Mucosa of descending colon (tissue), 3 donors: ENCODE measurements at regions not wholly inside any gene's neighbourhood (a gene's known extent, or its start where the extent isn't known, plus 50 kb on each side); places are given as distances from the start of the nearest gene placed in this dataset.

Source experiments
- ATAC-seq: fragments of 200-7000 bp; cut with Tn5 transposase; one replicate; pipeline ENCODE4 v1.9.1; 2020; ENCODE audit warnings: mild to moderate bottlenecking, moderate library complexity
- DNase-seq, 3 donors: peaks; one replicate each; pipeline ENCODE4 v3.0.0-alpha.2; 2020
- H3K36me3 ChIP-seq: fragments of 200-600 bp; one replicate; pipeline ENCODE4 v1.8.0; 2021; ENCODE audit warnings: low read depth, mild to moderate bottlenecking
- H3K4me1 ChIP-seq: fragments of 200-600 bp; one replicate; pipeline ENCODE4 v1.8.0; 2021; ENCODE audit warnings: low read depth, mild to moderate bottlenecking
- H3K4me3 ChIP-seq: fragments of 200-600 bp; one replicate; pipeline ENCODE4 v1.8.0; 2021; ENCODE audit warnings: mild to moderate bottlenecking
- H3K9me3 ChIP-seq: fragments of 200-600 bp; one replicate; pipeline ENCODE4 v1.8.0; 2021; ENCODE audit warnings: mild to moderate bottlenecking
- CTCF ChIP-seq: fragments of 200-600 bp; IDR thresholded peaks from one replicate; pipeline ENCODE4 v1.8.0; 2022; ENCODE audit warnings: antibody characterized with exemption, mild to moderate bottlenecking
- intact Hi-C, 2 donors: fragments of 100-400 bp; cut with DNase I in 1 of 2; cut with micrococcal nuclease in 1 of 2; formaldehyde crosslinking; loops; one replicate each; pipeline versions ENCODE4 v1.11.0 to v1.11.1; 2022; cut with DNase I, micrococcal nuclease
- donor health status: DM: no; HTN: no; CAD: no; lungs with moderate emphysema.
- donor health status: DM: no; HTN: no; CAD: no.
- donor health status: DM: no; HTN: yes; CAD: no.

- intact Hi-C loops = no loop called here
- Histone ChIP-seq H3K9me3 (no peaks in the 10 kb centered on the region), H3K36me3 (no peaks in the 10 kb centered on the region), H3K4me1 (no peaks in the 10 kb centered on the region), H3K4me3 (no peak overlapping the region)
- TF ChIP-seq CTCF = no peak
- ATAC-seq (no peak), DNase-seq (no peak)
Observed at GRCh38 chr2:67243919-67244318, 153.2 kb upstream of the ETAA1 start.

GRCh38 chr2:67246791-67247190, 150.3 kb upstream of the ETAA1 start:
- DNase-seq (no peak), ATAC-seq (no peak)
- TF ChIP-seq CTCF = no peak
- H3K4me3 ChIP-seq = no peak overlapping the region
- no peaks in the 10 kb centered on the region for H3K4me1 ChIP-seq
- no peaks in the 10 kb centered on the region for H3K9me3 ChIP-seq
- no peaks in the 10 kb centered on the region for H3K36me3 ChIP-seq
- intact Hi-C loops = no loop called here

- DNase-seq (no peak), ATAC-seq (no peak)
- TF ChIP-seq CTCF = no peak
- intact Hi-C loops = no loop called here
- no peaks in the 10 kb centered on the region for H3K36me3 ChIP-seq
- H3K4me3 ChIP-seq = no peak overlapping the region
- H3K9me3 ChIP-seq = no peaks in the 10 kb centered on the region
- no peaks in the 10 kb centered on the region for H3K4me1 ChIP-seq
Observed at GRCh38 chr2:67251741-67252140, 145.4 kb upstream of the ETAA1 start.

GRCh38 chr2:67255933-67256615, 141.1 kb upstream of the ETAA1 start:
- ATAC-seq = no peak
- no peak for TF ChIP-seq CTCF
- Histone ChIP-seq H3K36me3 (no peaks in the 10 kb centered on the region), H3K9me3 (no peaks in the 10 kb centered on the region), H3K4me1 (no peaks in the 10 kb centered on the region), H3K4me3 (no peak overlapping the region)
- intact Hi-C loops = no loop called here
- DNase-seq = no peak

GRCh38 chr2:67256892-67257291, 140.2 kb upstream of the ETAA1 start:
- no peaks in the 10 kb centered on the region for H3K4me1 ChIP-seq
- DNase-seq (no peak), ATAC-seq (no peak)
- H3K4me3 ChIP-seq = no peak overlapping the region
- H3K36me3 ChIP-seq = no peaks in the 10 kb centered on the region
- no peak for TF ChIP-seq CTCF
- intact Hi-C loops = no loop called here
- no peaks in the 10 kb centered on the region for H3K9me3 ChIP-seq

- H3K4me3 ChIP-seq = no peak overlapping the region
- no peaks in the 10 kb centered on the region for H3K36me3 ChIP-seq
- H3K4me1 ChIP-seq = no peaks in the 10 kb centered on the region
- no peak for TF ChIP-seq CTCF
- intact Hi-C loops = no loop called here
- no peak for DNase-seq
- ATAC-seq = no peak
- no peaks in the 10 kb centered on the region for H3K9me3 ChIP-seq
Observed at GRCh38 chr2:67258122-67258521, 139.0 kb upstream of the ETAA1 start.
